ENCODE measurements at regions not wholly inside any gene's neighbourhood (a gene's known extent, or its start where the extent isn't known, plus 50 kb on each side); places are given as distances from the start of the nearest gene placed in this dataset.
"Not testable (repeated sequence)": the region's sequence is repeated elsewhere in the genome, so short reads cannot be mapped to it uniquely, and the experiment has no call there.

GRCh38 chr2:184993746-184994145 lies 395.4 kb downstream of the ZNF804A start:
- no peak for DNase-seq (ENCODE audit: low read depth in 3 of 3, low spot score in 1 of 3)

- DNase-seq (ENCODE audit: low read depth in 3 of 3, low spot score in 1 of 3) = no peak
These were observed 408.2 kb downstream of the ZNF804A start for GRCh38 chr2:185006481-185006880.

GRCh38 chr2:185012643-185013042 lies 414.3 kb downstream of the ZNF804A start:
- DNase-seq (ENCODE audit: low read depth in 3 of 3, low spot score in 1 of 3) = no peak

DNA sequence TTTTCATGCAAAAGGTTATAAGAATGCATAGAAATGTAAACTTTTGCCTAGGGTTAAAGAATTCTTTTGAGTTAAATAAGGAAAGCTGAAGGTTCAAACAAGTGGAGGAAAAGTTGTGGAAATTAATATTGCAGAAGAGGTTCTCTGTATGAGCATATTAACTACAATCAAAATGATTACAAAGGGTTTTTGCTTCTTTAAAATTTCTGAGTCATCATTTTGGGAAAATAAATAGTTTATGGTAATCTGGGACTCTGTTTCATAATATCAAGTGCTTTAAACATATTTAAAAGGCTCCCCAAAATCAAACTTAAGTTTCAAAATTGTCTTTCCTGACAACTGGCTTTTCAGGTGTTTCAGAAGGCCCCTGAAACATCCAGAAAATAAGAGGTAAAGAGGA lies 415.7 kb downstream of the ZNF804A start:
- DNase-seq (ENCODE audit: low read depth in 3 of 3, low spot score in 1 of 3) = no peak

- not testable (repeated sequence) for DNase-seq (ENCODE audit: low read depth in 3 of 3, low spot score in 1 of 3)
These were observed 427.6 kb downstream of the ZNF804A start for GRCh38 chr2:185025891-185026290.

DNA sequence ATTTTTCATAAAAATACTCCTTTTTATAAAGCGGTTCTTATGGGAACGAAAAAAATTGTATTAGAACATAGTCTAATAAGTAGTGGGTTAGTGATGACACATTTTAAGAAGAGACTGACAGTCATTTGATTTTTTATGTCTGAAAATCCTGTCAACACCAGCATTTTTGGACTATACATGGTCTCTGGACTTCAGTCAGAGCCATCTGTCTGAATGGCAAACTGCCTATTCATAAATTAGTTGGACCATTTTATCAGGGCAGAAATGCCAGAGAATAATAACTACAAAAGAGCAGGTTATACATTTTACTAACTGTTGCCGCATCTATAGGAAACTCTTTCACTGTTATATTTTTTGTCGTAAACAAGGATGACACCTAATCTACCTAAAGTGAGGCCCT lies 437.6 kb downstream of the ZNF804A start:
- no peak for DNase-seq (ENCODE audit: low read depth in 3 of 3, low spot score in 1 of 3)

DNA sequence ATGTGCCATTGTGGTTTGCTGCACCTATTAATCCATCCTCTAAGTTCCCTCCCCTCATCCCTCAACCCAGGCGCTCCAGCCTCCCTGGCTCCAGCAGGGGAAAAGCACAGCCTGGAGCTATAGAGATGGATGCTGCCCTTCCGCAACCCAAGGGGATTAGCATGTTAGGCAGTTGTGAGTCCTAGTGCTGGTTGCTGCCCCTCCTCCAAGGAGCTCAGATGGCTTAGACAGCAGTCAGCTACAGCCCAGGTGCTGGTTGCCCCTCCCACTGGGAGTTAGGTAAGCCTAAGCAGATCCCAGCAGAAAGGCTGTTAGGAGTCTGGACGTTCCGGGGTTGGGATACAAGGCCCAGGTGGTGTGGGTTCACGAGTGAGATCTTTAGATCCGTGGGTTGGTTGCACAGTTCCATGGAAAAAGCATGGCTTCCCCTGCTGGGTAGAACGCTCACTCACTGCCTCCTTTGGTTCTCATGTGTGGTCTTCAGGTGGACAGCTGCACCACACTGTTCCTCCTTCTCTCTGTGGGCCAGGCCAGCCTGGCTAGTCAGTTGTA lies 446.1 kb downstream of the ZNF804A start:
- no peak for DNase-seq (ENCODE audit: low read depth in 3 of 3, low spot score in 1 of 3)

- no peak for DNase-seq (ENCODE audit: low read depth in 3 of 3, low spot score in 1 of 3)
These were observed 452.5 kb downstream of the ZNF804A start for GRCh38 chr2:185050804-185051203.

DNA sequence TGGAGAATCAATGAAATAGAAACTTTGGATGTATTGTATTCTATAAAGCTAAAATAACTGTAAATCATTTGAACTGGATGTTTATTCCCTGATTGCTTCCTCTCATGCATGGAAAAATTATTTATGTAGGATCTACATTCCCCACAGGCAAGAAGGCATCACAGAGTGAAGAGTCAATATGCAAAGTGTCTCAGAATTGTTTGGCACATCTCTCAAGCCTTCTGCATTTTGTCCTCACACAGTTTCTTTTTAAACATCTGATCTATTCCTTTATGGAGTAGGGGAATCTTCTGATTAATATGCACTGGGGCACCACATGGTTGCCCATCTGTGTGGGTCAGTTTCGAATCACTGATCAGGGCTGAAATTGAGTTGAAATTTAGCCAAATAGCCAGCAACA lies 465.4 kb downstream of the ZNF804A start:
- no peak for DNase-seq (ENCODE audit: low read depth in 3 of 3, low spot score in 1 of 3)

DNA sequence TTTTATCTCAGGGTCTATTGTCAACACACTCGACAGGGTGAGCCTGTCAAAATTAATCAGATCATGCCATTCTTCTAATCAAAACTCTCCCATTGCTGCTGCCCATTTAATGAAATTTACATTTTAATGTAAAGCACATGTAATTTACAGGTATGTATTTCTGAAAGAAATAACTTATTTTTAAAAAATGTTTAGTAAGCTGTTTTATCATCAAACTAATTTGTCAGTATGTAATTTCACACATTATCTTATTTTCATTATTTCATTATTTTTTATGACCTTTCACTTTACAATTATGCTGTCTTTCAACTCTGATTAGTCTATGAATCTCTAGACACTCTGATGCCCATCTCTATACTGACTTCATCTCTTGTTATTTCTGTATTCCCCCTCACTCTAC lies 467.8 kb downstream of the ZNF804A start:
- DNase-seq (ENCODE audit: low read depth in 3 of 3, low spot score in 1 of 3) = no peak

DNA sequence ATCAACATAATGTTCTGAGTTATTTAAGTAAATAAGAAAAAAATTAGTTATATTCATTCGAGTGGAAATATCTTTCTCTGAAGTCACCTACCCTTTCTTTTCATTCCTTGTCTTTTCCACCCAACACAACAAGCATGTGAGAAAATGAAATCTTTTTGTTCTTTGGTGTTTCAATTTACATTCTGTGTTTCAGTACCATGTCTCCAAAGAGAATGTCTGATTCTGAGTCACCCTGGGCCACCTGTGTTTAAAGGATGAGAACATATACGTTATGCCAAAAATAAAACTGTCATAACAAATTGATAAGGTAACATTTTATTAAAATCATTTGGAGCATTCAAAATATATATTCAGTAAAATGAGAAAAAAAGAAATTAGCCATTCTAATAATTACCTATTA lies 470.8 kb downstream of the ZNF804A start:
- DNase-seq (ENCODE audit: low read depth in 3 of 3, low spot score in 1 of 3) = no peak

GRCh38 chr2:185074156-185074555 lies 475.8 kb downstream of the ZNF804A start:
- no peak for DNase-seq (ENCODE audit: low read depth in 3 of 3, low spot score in 1 of 3)

- no peak for DNase-seq (ENCODE audit: low read depth in 3 of 3, low spot score in 1 of 3)
These were observed 484.4 kb downstream of the ZNF804A start for GRCh38 chr2:185082749-185083148.

DNA sequence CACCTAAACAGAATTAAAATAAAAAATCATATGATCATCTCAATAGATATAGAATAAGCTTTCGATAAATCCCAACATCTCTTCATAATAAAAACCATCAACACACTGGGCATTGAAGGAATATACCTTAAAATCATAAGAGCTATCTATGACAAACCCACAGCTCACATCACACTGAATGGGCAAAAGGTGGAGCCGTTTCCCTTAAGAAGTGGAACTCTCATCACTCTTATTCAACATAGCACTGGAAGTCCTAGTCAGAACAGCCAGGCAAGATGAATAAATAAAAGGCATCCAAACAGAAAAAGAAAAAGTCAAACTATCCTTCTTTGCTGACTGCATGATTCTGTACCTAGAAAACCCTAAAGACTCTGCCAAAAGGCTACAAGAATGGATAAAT lies 510.3 kb downstream of the ZNF804A start:
- no peak for DNase-seq (ENCODE audit: low read depth in 3 of 3, low spot score in 1 of 3)

DNA sequence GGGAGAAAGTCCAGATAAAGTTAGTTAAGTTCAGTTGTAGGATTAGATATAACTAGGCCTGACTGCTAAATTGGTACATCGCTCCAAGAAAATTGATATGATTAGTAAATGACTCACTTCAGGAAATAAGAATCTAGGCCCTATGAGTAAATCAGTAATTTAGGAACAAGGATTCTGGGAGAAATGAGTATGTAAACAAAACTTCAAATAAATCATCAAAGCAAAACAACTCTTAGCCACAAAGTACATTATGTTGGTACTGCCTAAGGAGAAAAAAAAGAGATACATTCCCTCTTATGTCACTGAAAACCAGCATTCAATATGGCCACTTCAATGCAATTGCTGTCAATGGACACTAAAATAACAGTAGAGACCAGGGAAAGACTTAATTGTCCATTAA lies 529.1 kb downstream of the ZNF804A start:
- no peak for DNase-seq (ENCODE audit: low read depth in 3 of 3, low spot score in 1 of 3)

DNA sequence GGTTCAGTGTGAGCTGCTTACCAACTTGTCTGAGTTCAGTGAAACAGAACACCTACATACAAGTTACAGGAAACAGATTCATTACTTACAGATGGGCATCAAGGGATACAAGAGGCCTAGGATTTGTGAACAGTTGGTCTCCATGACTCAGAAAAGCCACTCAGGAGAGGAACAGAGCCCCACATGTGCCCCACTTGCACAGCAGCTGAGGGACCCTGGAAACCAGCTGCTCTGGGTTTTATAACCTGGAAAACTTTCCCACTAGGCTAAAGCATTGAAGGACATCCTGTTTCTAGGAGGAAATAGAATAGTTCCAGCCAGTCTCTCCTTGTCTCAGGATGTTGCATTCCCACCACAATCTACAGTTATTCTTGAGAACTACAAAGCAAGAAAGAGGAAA lies 530.0 kb downstream of the ZNF804A start:
- DNase-seq (ENCODE audit: low read depth in 3 of 3, low spot score in 1 of 3) = no peak

GRCh38 chr2:185128996-185129395 lies 530.7 kb downstream of the ZNF804A start:
- DNase-seq (ENCODE audit: low read depth in 3 of 3, low spot score in 1 of 3) = no peak

DNA sequence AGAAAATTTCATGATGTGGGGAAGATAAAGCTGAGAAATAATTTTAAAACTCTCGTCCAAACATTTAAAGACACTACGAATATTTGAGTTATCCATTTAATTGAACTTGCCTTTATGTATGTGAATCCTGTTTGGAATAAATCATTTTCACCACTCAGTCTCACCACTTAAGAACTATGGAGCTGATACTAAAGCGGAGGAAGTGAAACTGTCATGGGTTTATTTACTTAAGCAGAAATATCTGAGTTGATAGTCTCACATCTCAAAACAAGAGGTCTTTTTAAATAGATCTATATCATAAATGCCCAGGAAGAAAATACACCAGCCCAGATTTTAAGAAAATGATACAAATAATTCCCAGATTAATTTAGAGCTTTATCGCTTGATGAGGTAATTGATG lies 532.4 kb downstream of the ZNF804A start:
- DNase-seq (ENCODE audit: low read depth in 3 of 3, low spot score in 1 of 3) = no peak

GRCh38 chr2:185132501-185133041 lies 534.2 kb downstream of the ZNF804A start:
- DNase-seq (ENCODE audit: low read depth in 3 of 3, low spot score in 1 of 3) = no peak

- no peak for DNase-seq (ENCODE audit: low read depth in 3 of 3, low spot score in 1 of 3)
These were observed 539.4 kb downstream of the ZNF804A start for GRCh38 chr2:185137700-185138099.

- DNase-seq (ENCODE audit: low read depth in 3 of 3, low spot score in 1 of 3) = no peak
These were observed 544.3 kb downstream of the ZNF804A start for GRCh38 chr2:185142677-185143076.

DNA sequence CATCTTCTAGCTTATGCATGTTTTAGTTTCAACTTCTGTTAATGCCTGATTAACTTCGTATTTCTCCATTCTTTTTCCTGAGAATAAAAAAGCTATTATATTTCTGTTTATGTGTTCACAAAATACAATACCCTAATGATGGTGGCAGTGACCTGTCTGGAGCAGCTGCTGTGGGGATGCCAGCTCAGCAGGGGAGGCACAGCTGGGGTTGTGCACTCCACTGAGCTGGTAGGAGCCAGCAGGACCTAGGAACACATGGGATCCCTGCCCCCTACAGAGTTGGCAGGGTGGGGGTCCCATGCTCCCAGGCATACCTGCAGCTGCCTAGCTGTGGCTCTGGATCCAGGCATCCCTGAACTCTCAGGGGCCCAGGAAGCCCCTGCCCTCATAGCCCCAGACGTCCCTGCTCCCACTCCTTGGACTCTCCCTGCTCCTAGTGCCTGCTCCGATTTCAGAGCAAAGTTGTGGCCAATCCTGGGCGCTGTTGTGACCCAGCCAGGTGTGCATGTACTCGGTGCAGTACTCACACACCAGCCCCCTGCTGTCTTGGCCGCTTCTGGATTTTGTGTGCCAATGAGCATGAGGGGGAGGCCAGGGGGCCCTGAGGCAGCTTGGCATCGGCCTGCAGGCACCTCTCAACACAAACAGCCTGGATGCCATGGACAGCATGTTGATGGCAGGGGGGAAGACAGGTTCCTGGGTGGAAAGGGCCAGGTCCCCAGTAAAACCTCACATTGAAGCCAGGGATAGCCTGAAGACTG lies 546.0 kb downstream of the ZNF804A start:
- DNase-seq (ENCODE audit: low read depth in 3 of 3, low spot score in 1 of 3) = no peak

Data from stimulated activated CD4-positive, alpha-beta T cell treated with anti-CD3 and anti-CD28 coated beads, TNF-alpha, amount 100 ng/mL, for 1 hour (primary cell).